IgD-negative memory B cell (primary cell): ENCODE measurements at regions not wholly inside any gene's neighbourhood (a gene's known extent, or its start where the extent isn't known, plus 50 kb on each side); places are given as distances from the start of the nearest gene placed in this dataset.

ENCODE experiments used
- H3K27ac Mint-ChIP-seq, 3 donors: one replicate each; pipeline ENCODE4 v1.8.0; 2020 to 2022; ENCODE audit warnings: mild to moderate bottlenecking in 3 of 3, mixed read lengths in 3 of 3, moderate library complexity in 1 of 3
- H3K27me3 Mint-ChIP-seq: one replicate; pipeline ENCODE4 v1.8.0; 2021; ENCODE audit warnings: mixed read lengths
- H3K36me3 Mint-ChIP-seq: one replicate; pipeline ENCODE4 v1.8.0; 2020; ENCODE audit warnings: mild to moderate bottlenecking, mixed read lengths
- H3K4me1 Mint-ChIP-seq, 3 donors: one replicate each; pipeline ENCODE4 v1.8.0; 2020 to 2022; ENCODE audit warnings: mixed read lengths in 3 of 3, mild to moderate bottlenecking in 1 of 3
- H3K4me3 Mint-ChIP-seq, 4 donors: one replicate each; pipeline ENCODE4 v1.8.0; 2020 to 2022; ENCODE audit warnings: mild to moderate bottlenecking in 4 of 4, mixed read lengths in 4 of 4, moderate library complexity in 3 of 4
- H3K9me3 Mint-ChIP-seq, 3 donors: one replicate each; pipeline ENCODE4 v1.8.0; 2020 to 2021; ENCODE audit warnings: mixed read lengths in 3 of 3, mild to moderate bottlenecking in 1 of 3

DNA sequence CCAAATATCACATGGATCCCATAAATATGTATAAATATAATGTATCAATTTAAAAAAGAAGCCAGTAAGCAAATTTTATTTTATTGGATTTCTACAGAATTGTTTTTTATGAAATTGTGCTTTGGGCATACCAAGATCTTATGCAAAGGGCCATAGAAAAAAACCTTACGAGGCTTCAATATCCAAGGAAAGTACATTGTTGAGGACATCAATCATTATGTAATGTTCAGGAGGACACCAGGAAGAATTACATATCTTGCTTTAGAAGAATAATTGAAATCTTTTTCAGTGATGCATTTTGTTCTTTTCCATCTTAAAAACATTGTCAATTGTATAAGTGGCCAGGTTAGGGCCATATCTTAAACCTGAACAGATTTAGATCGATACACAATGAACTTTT is 187.8 kb upstream of the GAS1 start:
- Mint-ChIP-seq H3K9me3 (peaks cover 5 to 12% (median 10%) of the 10 kb centered on the region in 3 donors), H3K27me3 (no peaks in the 10 kb centered on the region), H3K4me3 (no peak overlapping the region), H3K36me3 (no peaks in the 10 kb centered on the region), H3K27ac (no peak overlapping the region), H3K4me1 (no peaks in the 10 kb centered on the region)

DNA sequence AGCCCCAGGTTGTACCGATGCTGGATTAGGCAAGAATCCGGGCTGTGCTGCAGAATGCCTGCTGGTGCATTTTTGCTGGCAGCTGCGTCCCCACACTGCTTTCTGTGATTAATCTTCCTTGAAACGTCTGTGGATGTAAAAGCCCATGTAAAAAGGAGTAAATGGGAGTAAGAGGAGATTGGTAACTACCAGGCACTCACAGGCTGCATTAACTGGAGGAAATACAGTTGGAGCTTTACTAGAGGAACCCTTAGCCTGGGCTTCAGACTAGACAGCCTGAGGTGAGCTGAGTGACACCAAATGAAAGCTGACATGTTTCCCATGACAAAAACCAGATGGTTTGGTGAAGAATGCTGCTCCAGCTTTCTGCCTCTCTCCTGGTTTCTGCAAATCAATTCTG is 190.4 kb upstream of the GAS1 start:
- no peaks in the 10 kb centered on the region for H3K4me1 Mint-ChIP-seq
- H3K27ac Mint-ChIP-seq = no peak overlapping the region
- H3K36me3 Mint-ChIP-seq = no peaks in the 10 kb centered on the region

DNA sequence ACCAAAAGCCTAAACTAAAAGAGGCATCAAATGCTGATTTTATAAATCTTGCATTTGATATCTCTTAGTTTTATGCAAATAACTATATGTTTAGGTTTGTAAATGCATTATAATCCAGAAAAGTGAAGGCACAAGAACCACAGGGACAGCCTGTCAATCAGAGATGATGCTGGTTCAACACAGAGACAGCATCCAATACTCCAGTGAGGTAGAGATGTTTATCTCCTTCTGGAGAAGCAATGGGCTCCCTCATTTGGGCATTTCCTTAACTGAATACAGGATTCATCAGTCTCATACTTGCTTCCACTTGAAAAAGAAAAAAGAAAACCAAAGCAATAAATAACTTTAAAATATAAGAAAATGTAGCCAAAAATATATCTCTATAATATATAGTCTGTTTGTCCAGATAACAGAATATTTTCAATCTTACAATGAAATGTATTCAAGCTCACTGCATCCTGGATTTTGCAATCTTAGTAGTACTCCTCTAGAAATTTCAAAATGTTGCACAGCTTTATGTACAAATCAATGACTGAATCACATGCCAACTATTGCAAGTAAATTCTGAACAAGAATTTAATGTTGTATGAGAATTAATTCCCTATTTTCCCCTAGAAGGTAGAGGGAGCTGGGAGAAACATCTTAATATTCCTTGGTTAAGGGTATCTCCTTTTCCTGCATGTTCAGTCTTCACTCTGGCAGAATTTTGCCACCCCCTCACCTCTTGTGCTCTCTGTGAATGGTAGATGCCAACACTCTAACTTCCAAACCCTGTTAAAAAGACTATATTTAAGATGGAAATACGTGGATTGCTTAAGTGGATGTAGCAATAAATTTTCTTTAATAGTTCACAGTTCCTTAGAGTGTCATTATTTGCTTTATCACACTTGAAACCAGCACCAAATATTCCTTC is 191.1 kb upstream of the GAS1 start:
- H3K4me3 Mint-ChIP-seq = no peak overlapping the region
- H3K36me3 Mint-ChIP-seq = no peaks in the 10 kb centered on the region
- no peaks in the 10 kb centered on the region for H3K4me1 Mint-ChIP-seq
- peaks cover 2 to 10% (median 6%) of the 10 kb centered on the region in 3 donors for H3K9me3 Mint-ChIP-seq
- no peaks in the 10 kb centered on the region for H3K27me3 Mint-ChIP-seq
- H3K27ac Mint-ChIP-seq = no peak overlapping the region

More for the DNA sequence above, 190.4 kb upstream of the GAS1 start:
- Mint-ChIP-seq H3K9me3 (peaks cover 2 to 10% (median 6%) of the 10 kb centered on the region in 3 donors), H3K4me3 (no peak overlapping the region), H3K27me3 (no peaks in the 10 kb centered on the region)

DNA sequence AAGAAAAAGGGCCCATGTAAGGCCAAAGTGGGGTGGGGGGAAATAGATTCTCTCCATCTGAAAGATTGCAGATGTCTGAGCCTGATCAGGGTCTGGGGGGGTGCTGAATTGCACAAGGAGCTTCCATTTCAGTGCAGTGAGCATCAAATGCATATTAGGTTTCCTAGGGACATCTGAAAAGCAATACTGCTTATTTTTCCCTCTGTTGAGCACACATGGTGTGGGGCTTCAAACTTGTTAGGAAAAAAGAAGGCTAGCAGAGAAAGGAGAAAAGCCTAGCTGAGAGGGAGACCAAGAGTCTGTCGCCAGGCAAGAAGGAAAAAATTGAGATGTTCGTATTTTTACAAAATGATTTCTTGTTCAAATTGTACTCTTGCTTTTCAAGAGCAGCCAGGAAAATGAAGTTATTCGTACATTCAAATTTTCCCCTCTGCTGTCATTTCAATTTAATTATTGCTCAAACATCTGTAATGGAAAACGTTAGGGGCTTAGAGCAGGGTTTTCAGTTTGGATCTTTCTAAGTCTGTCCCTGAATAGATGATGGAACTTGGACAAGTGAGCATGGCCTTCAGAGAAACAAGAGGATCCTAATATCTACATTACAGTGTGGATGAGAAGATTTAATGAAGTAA is 191.9 kb upstream of the GAS1 start:
- Mint-ChIP-seq H3K4me1 (no peaks in the 10 kb centered on the region), H3K4me3 (no peak overlapping the region), H3K36me3 (no peaks in the 10 kb centered on the region), H3K9me3 (peaks cover 2 to 7% (median 6%) of the 10 kb centered on the region in 3 donors), H3K27me3 (no peaks in the 10 kb centered on the region), H3K27ac (no peak overlapping the region)

DNA sequence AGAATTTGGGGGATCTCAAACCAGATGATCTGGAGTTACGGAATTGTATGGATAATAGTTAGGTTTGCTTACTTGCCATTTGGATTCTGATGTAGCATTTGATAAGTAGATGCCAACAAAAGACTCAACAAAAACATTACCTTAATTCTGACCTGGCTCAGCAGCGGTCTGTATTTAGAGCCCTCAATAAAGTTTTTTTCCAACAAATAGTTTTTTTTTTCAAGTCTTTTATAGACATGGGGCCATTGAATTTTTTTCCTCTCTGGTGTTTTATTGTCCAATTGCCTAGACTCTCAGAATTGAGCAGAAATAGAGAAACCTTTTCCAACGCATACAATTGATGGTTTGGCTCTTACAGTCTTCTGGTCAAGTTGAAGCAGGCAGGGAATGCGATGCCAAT is 192.8 kb upstream of the GAS1 start:
- Mint-ChIP-seq H3K4me3 (no peak overlapping the region), H3K27me3 (no peaks in the 10 kb centered on the region), H3K4me1 (no peaks in the 10 kb centered on the region), H3K27ac (no peak overlapping the region), H3K9me3 (peaks cover 2 to 3% (median 2%) of the 10 kb centered on the region in 3 donors), H3K36me3 (no peaks in the 10 kb centered on the region)

DNA sequence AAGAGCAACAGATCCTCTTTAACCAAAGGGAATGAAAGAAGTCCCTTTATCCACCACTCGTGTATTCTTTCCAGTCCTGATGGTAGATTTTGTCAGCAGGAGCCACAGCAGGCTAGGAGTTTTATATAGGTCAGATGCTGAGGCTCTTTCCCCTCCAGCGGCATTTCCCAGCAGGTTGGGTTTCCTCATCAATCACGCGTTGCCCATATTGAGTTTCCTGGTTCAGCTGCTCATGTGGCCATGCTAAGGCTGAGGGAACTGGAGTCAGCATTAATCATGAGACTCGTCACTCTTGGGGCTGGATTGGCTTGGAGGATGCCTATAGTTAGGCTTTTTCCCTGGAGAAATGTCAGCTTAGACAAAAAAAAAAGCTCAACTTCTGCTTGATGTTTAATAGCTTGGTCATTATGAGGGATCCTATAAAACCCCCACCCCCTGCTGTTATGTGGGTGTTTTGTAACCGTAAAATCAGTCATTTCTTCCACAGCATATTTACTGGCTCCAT is 193.4 kb upstream of the GAS1 start:
- no peak overlapping the region for H3K27ac Mint-ChIP-seq
- H3K4me1 Mint-ChIP-seq = no peaks in the 10 kb centered on the region
- peaks cover 2 to 7% (median 2%) of the 10 kb centered on the region in 3 donors for H3K9me3 Mint-ChIP-seq
- no peaks in the 10 kb centered on the region for H3K36me3 Mint-ChIP-seq
- H3K4me3 Mint-ChIP-seq = no peak overlapping the region
- H3K27me3 Mint-ChIP-seq = no peaks in the 10 kb centered on the region

DNA sequence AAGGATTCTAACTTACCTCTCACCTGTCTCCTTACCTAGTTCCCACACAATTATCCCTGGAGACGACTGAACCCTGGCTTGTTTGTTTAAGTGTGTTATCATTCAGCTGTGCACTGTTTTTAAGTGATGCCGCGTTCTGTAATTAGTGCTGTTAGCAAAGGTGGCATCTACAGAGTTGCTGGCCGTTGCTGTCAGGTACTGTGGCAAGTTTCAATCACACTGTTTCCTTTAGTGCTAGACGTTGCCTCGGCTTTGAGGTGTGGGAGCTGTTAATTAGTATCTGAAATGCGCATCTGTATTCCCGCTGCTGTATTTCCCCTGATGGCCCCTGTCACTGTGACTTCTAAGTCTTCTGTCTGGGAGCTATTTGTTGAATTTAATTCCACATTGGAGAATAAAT is 193.8 kb upstream of the GAS1 start:
- H3K4me1 Mint-ChIP-seq = no peaks in the 10 kb centered on the region

DNA sequence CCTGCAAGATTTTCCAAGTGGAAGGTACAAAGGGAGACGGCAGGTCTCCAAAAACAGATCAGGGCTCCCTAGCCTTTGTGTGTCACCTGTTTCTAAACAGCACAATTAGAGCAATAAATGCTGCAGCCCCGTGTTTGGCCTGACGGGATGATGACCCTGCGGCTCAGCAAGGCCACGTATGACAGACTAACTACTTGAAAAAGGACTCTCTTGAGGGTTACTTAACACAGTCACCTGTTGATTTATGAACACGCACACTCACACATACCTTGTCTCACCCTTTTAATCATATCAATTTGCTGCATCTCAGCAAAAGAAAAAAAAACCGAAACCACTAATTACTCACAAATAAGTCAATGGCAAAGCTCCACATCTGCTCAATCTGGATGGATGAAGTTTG is 199.6 kb upstream of the GAS1 start:
- H3K27ac Mint-ChIP-seq = no peak overlapping the region

More for the DNA sequence above, 193.8 kb upstream of the GAS1 start:
- H3K27me3 Mint-ChIP-seq = no peaks in the 10 kb centered on the region
- H3K36me3 Mint-ChIP-seq = no peaks in the 10 kb centered on the region
- H3K4me3 Mint-ChIP-seq = no peak overlapping the region
- H3K27ac Mint-ChIP-seq = no peak overlapping the region
- peaks cover 2 to 10% (median 2%) of the 10 kb centered on the region in 3 donors for H3K9me3 Mint-ChIP-seq

DNA sequence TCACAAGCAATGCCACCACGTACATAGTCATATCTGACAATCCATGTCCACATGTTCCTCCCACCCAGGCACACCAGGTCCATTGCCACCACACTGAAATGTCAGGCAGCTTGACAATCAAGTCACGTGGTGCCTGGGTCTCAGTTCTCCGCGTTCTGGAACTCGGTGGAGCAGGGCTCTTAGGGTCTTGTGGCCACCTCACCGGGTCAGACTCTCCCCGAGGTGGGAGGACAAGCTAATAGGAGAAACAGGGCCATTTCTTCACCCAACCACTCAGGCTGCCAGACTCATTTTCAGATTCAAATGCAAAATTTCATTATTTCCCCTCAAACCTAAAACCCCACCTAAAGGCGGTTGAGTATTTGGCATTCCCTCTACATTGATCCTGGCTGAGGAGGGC is 200.5 kb upstream of the GAS1 start:
- H3K4me3 Mint-ChIP-seq = no peak overlapping the region
- H3K9me3 Mint-ChIP-seq = peaks cover 0 to 14% (median 7%) of the 10 kb centered on the region in 3 donors
- peaks cover 11% of the 10 kb centered on the region for H3K27me3 Mint-ChIP-seq
- no peaks in the 10 kb centered on the region for H3K4me1 Mint-ChIP-seq
- H3K27ac Mint-ChIP-seq = no peak overlapping the region
- H3K36me3 Mint-ChIP-seq = no peaks in the 10 kb centered on the region

More for the DNA sequence above, 199.6 kb upstream of the GAS1 start:
- H3K36me3 Mint-ChIP-seq = no peaks in the 10 kb centered on the region
- H3K4me1 Mint-ChIP-seq = no peaks in the 10 kb centered on the region
- no peak overlapping the region for H3K4me3 Mint-ChIP-seq
- peaks cover 11% of the 10 kb centered on the region for H3K27me3 Mint-ChIP-seq
- peaks cover 2 to 14% (median 10%) of the 10 kb centered on the region in 3 donors for H3K9me3 Mint-ChIP-seq

DNA sequence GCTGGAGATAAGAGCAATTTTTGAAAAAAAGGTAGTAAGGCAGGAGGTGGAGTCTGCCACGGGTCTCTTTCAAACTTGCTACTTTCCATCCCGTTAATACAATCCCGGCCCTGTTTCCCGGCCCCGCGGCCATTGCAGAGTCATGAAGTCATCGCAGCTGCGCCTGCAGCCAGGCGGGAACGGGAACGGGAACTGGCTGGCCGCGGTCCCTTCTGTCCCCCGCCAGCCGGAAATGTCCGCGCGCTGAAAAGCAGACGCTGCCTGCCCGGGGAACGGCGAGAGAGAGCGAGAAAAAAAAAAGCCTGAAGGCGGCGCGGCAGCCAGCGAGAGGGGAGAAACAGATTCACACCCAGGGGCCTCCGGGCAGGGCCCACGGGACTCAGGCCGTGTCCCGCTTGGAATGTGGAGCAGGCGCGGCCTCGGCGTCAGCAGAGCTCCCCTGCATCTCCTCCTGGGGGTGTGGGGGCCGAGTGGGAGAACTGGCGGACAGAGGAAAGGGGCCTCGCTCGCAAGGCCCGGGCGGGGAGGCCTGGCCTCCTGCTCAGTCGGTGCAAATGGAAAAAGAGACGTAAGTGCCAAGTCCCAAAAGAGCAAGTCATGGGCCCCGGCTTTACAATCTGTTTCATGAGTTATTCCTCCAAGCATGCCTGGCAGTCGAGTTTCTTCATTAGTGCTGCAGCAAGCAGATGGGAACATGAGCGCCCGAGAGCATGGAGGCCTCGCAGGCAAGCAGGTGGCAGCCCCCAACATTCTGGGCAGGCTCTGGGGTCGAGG is 201.2 kb upstream of the GAS1 start:
- Mint-ChIP-seq H3K36me3 (no peaks in the 10 kb centered on the region), H3K27ac (no peak overlapping the region), H3K4me1 (no peaks in the 10 kb centered on the region), H3K27me3 (peaks cover 11% of the 10 kb centered on the region), H3K4me3 (no peak overlapping the region), H3K9me3 (peaks cover 0 to 14% (median 7%) of the 10 kb centered on the region in 3 donors)

DNA sequence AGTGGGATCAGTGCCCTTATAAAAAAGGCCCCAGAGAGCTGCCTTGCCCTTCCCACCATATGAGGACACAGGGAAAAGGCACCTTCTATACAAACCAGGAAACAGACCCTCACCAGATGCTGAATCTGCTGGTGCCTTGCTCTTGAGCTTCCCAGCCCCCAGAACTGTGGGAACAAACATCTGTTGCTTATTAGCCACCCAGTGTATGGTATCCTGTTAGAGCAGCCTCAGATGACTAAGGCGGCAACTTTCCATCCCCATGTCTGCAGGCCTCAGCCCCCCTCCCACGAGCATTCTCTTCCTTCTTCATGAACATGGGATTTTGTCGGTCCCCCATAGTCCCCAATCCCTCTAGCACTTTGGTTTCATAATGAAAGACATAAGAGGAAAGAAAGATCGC is 202.5 kb upstream of the GAS1 start:
- H3K27ac Mint-ChIP-seq = no peak overlapping the region
- no peaks in the 10 kb centered on the region for H3K4me1 Mint-ChIP-seq
- H3K36me3 Mint-ChIP-seq = no peaks in the 10 kb centered on the region
- H3K9me3 Mint-ChIP-seq = peaks cover 0 to 11% (median 7%) of the 10 kb centered on the region in 3 donors
- H3K27me3 Mint-ChIP-seq = peaks cover 11% of the 10 kb centered on the region
- no peak overlapping the region for H3K4me3 Mint-ChIP-seq

DNA sequence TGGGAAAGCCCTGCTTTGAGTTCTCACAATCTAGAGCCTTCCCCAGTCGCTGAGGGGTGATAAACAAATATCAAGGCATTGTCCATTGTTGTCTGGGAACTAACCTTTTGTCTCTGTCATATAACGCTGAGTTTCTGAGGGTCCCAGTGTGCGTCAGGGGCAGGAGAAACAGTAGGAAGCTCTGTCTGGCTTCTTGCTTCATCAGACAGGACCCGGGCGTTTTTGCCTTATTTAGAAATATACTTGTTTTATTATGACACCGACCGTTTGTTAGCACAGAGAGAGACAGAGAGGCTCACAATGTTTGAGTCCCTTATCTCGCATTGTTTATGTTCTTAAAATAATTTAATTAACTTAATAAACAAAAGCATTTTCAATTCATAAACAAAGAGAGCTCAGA is 204.9 kb upstream of the GAS1 start:
- Mint-ChIP-seq H3K36me3 (peaks cover 1% of the 10 kb centered on the region), H3K4me1 (no peaks in the 10 kb centered on the region), H3K27ac (no peak overlapping the region), H3K9me3 (peaks cover 0 to 11% (median 0%) of the 10 kb centered on the region in 3 donors), H3K4me3 (no peak overlapping the region), H3K27me3 (peaks cover 11% of the 10 kb centered on the region)

DNA sequence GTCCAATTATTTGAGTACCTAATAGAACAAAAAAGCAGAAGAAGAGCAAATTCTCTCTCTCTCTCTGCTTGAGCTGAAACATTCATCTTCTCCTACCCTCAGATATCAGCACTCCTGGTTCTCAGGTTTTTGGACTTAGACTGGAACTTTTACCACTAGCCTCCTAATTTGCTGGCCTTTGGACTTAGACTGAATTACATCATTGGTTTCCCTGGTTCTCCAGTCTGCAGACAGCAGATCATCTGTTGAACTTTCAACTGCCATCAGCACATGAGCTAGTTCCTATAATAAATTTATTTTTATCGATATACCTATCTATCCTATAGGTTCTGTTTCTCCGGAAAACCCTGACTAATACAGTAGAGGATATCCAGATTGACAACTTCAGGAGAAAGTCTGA is 208.9 kb upstream of the GAS1 start:
- H3K27ac Mint-ChIP-seq = no peak overlapping the region
- no peak overlapping the region for H3K4me3 Mint-ChIP-seq
- peaks cover 0 to 2% (median 0%) of the 10 kb centered on the region in 3 donors for H3K9me3 Mint-ChIP-seq
- peaks cover 1% of the 10 kb centered on the region for H3K36me3 Mint-ChIP-seq
- H3K4me1 Mint-ChIP-seq = no peaks in the 10 kb centered on the region
- H3K27me3 Mint-ChIP-seq = no peaks in the 10 kb centered on the region

DNA sequence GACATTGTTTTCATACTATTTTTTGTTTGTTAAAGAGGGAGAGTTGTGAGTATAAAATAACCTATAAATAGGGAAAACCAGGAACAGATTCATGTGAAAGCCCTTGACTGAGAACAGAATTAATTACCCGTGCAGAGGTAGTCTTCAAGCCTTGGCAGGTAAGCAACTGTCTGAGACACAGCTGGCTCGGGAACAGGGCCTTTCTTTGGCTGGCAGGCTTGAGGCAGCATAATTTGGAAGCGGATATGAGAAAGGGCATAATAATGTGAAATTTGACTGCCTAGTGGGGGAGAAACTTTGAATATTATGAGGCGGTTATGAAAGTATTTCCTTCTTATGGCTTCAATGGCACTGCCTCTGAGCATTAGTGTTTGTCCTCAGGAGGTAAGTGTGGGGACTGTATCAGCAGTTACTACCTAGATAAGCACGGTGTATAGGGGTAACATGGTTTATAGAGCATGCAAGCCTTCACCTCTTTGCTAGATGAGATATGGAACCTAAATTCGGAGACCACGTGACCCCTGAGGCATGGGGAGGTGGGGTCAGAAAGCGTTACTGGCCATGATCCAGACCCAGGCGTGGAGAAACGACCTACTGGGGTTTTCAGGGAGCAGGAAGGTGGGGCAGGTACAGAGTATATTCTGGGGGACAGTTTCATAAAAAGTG is 210.2 kb upstream of the GAS1 start:
- peaks cover 1% of the 10 kb centered on the region for H3K36me3 Mint-ChIP-seq
- no peaks in the 10 kb centered on the region for H3K27me3 Mint-ChIP-seq
- H3K4me3 Mint-ChIP-seq = no peak overlapping the region
- no peak overlapping the region for H3K27ac Mint-ChIP-seq
- peaks cover 0 to 2% (median 0%) of the 10 kb centered on the region in 3 donors for H3K9me3 Mint-ChIP-seq
- no peaks in the 10 kb centered on the region for H3K4me1 Mint-ChIP-seq
